ENCODE measurements at regions not wholly inside any gene's neighbourhood (a gene's known extent, or its start where the extent isn't known, plus 50 kb on each side); places are given as distances from the start of the nearest gene placed in this dataset.

GRCh38 chr13:39952249-39953233 is 297.1 kb downstream of the COG6 start:
- no peaks in the 10 kb centered on the region for H3K27me3 ChIP-seq (ENCODE audit: insufficient read depth, low read length)
- no peak overlapping the region for H2AFZ ChIP-seq (ENCODE audit: low read length, unreplicated experiment)
- H3K4me3 ChIP-seq (ENCODE audit: low read depth, low read length): no peak overlapping the region
- H3K36me3 ChIP-seq (ENCODE audit: insufficient read depth, low read length): no peaks in the 10 kb centered on the region
- no peaks in the 10 kb centered on the region for H3K79me2 ChIP-seq (ENCODE audit: control insufficient read depth, insufficient read depth, low read length, unreplicated experiment)
- H3K27ac ChIP-seq (ENCODE audit: low read depth, low read length): no peak overlapping the region
- H3K4me1 ChIP-seq (ENCODE audit: control insufficient read depth, insufficient read depth, low read length, unreplicated experiment): no peaks in the 10 kb centered on the region

GRCh38 chr13:39954476-39954875 is 299.0 kb downstream of the COG6 start:
- H3K36me3 ChIP-seq (ENCODE audit: insufficient read depth, low read length): no peaks in the 10 kb centered on the region
- H3K79me2 ChIP-seq (ENCODE audit: control insufficient read depth, insufficient read depth, low read length, unreplicated experiment): no peaks in the 10 kb centered on the region
- H3K27me3 ChIP-seq (ENCODE audit: insufficient read depth, low read length): no peaks in the 10 kb centered on the region
- no peak overlapping the region for H3K27ac ChIP-seq (ENCODE audit: low read depth, low read length)
- no peak overlapping the region for H3K4me3 ChIP-seq (ENCODE audit: low read depth, low read length)
- no peak overlapping the region for H2AFZ ChIP-seq (ENCODE audit: low read length, unreplicated experiment)
- no peaks in the 10 kb centered on the region for H3K4me1 ChIP-seq (ENCODE audit: control insufficient read depth, insufficient read depth, low read length, unreplicated experiment)

- Histone ChIP-seq H3K4me1 (ENCODE audit: control insufficient read depth, insufficient read depth, low read length, unreplicated experiment) (no peaks in the 10 kb centered on the region), H3K79me2 (ENCODE audit: control insufficient read depth, insufficient read depth, low read length, unreplicated experiment) (no peaks in the 10 kb centered on the region), H3K36me3 (ENCODE audit: insufficient read depth, low read length) (no peaks in the 10 kb centered on the region), H3K27me3 (ENCODE audit: insufficient read depth, low read length) (no peaks in the 10 kb centered on the region), H3K4me3 (ENCODE audit: low read depth, low read length) (no peak overlapping the region), H2AFZ (ENCODE audit: low read length, unreplicated experiment) (no peak overlapping the region), H3K27ac (ENCODE audit: low read depth, low read length) (no peak overlapping the region)
Measured at GRCh38 chr13:39955560-39955959, 300.1 kb downstream of the COG6 start.

- Histone ChIP-seq H3K36me3 (ENCODE audit: insufficient read depth, low read length) (no peaks in the 10 kb centered on the region), H2AFZ (ENCODE audit: low read length, unreplicated experiment) (no peak overlapping the region), H3K27me3 (ENCODE audit: insufficient read depth, low read length) (no peaks in the 10 kb centered on the region), H3K79me2 (ENCODE audit: control insufficient read depth, insufficient read depth, low read length, unreplicated experiment) (no peaks in the 10 kb centered on the region), H3K4me1 (ENCODE audit: control insufficient read depth, insufficient read depth, low read length, unreplicated experiment) (peaks cover 1% of the 10 kb centered on the region), H3K27ac (ENCODE audit: low read depth, low read length) (no peak overlapping the region), H3K4me3 (ENCODE audit: low read depth, low read length) (no peak overlapping the region)
Measured at GRCh38 chr13:39956036-39956435, 300.6 kb downstream of the COG6 start.

GRCh38 chr13:39957868-39958677 is 302.6 kb downstream of the COG6 start:
- Histone ChIP-seq H2AFZ (ENCODE audit: low read length, unreplicated experiment) (peak overlapping the region; percentile 82), H3K36me3 (ENCODE audit: insufficient read depth, low read length) (no peaks in the 10 kb centered on the region), H3K27ac (ENCODE audit: low read depth, low read length) (no peak overlapping the region), H3K4me1 (ENCODE audit: control insufficient read depth, insufficient read depth, low read length, unreplicated experiment) (peaks cover 6% of the 10 kb centered on the region), H3K4me3 (ENCODE audit: low read depth, low read length) (no peak overlapping the region), H3K79me2 (ENCODE audit: control insufficient read depth, insufficient read depth, low read length, unreplicated experiment) (no peaks in the 10 kb centered on the region), H3K27me3 (ENCODE audit: insufficient read depth, low read length) (no peaks in the 10 kb centered on the region)

GRCh38 chr13:39959497-39960144 is 304.2 kb downstream of the COG6 start:
- Histone ChIP-seq H3K79me2 (ENCODE audit: control insufficient read depth, insufficient read depth, low read length, unreplicated experiment) (no peaks in the 10 kb centered on the region), H3K27ac (ENCODE audit: low read depth, low read length) (no peak overlapping the region), H3K27me3 (ENCODE audit: insufficient read depth, low read length) (no peaks in the 10 kb centered on the region), H3K4me1 (ENCODE audit: control insufficient read depth, insufficient read depth, low read length, unreplicated experiment) (peaks cover 7% of the 10 kb centered on the region), H3K36me3 (ENCODE audit: insufficient read depth, low read length) (no peaks in the 10 kb centered on the region), H3K4me3 (ENCODE audit: low read depth, low read length) (no peak overlapping the region), H2AFZ (ENCODE audit: low read length, unreplicated experiment) (no peak overlapping the region)

GRCh38 chr13:39960191-39960590 is 304.7 kb downstream of the COG6 start:
- Histone ChIP-seq H3K4me3 (ENCODE audit: low read depth, low read length) (no peak overlapping the region), H3K79me2 (ENCODE audit: control insufficient read depth, insufficient read depth, low read length, unreplicated experiment) (no peaks in the 10 kb centered on the region), H3K36me3 (ENCODE audit: insufficient read depth, low read length) (no peaks in the 10 kb centered on the region), H3K27ac (ENCODE audit: low read depth, low read length) (no peak overlapping the region), H2AFZ (ENCODE audit: low read length, unreplicated experiment) (no peak overlapping the region), H3K27me3 (ENCODE audit: insufficient read depth, low read length) (no peaks in the 10 kb centered on the region), H3K4me1 (ENCODE audit: control insufficient read depth, insufficient read depth, low read length, unreplicated experiment) (peaks cover 7% of the 10 kb centered on the region)

- H3K4me3 ChIP-seq (ENCODE audit: low read depth, low read length): no peak overlapping the region
- no peak overlapping the region for H2AFZ ChIP-seq (ENCODE audit: low read length, unreplicated experiment)
- H3K27ac ChIP-seq (ENCODE audit: low read depth, low read length): no peak overlapping the region
- peaks cover 7% of the 10 kb centered on the region for H3K4me1 ChIP-seq (ENCODE audit: control insufficient read depth, insufficient read depth, low read length, unreplicated experiment)
- no peaks in the 10 kb centered on the region for H3K36me3 ChIP-seq (ENCODE audit: insufficient read depth, low read length)
- H3K79me2 ChIP-seq (ENCODE audit: control insufficient read depth, insufficient read depth, low read length, unreplicated experiment): no peaks in the 10 kb centered on the region
- H3K27me3 ChIP-seq (ENCODE audit: insufficient read depth, low read length): no peaks in the 10 kb centered on the region
Measured at GRCh38 chr13:39961036-39961435, 305.6 kb downstream of the COG6 start.

GRCh38 chr13:39963612-39964011 is 308.1 kb downstream of the COG6 start:
- no peak overlapping the region for H3K4me3 ChIP-seq (ENCODE audit: low read depth, low read length)

GRCh38 chr13:39965309-39965708 is 309.8 kb downstream of the COG6 start:
- Histone ChIP-seq H2AFZ (ENCODE audit: low read length, unreplicated experiment) (no peak overlapping the region), H3K79me2 (ENCODE audit: control insufficient read depth, insufficient read depth, low read length, unreplicated experiment) (no peaks in the 10 kb centered on the region), H3K36me3 (ENCODE audit: insufficient read depth, low read length) (no peaks in the 10 kb centered on the region), H3K4me3 (ENCODE audit: low read depth, low read length) (no peak overlapping the region), H3K4me1 (ENCODE audit: control insufficient read depth, insufficient read depth, low read length, unreplicated experiment) (peaks cover 7% of the 10 kb centered on the region), H3K27me3 (ENCODE audit: insufficient read depth, low read length) (no peaks in the 10 kb centered on the region), H3K27ac (ENCODE audit: low read depth, low read length) (no peak overlapping the region)

More at GRCh38 chr13:39963612-39964011, 308.1 kb downstream of the COG6 start:
- Histone ChIP-seq H3K79me2 (ENCODE audit: control insufficient read depth, insufficient read depth, low read length, unreplicated experiment) (no peaks in the 10 kb centered on the region), H3K4me1 (ENCODE audit: control insufficient read depth, insufficient read depth, low read length, unreplicated experiment) (peaks cover 7% of the 10 kb centered on the region), H3K27ac (ENCODE audit: low read depth, low read length) (no peak overlapping the region), H3K27me3 (ENCODE audit: insufficient read depth, low read length) (no peaks in the 10 kb centered on the region), H3K36me3 (ENCODE audit: insufficient read depth, low read length) (no peaks in the 10 kb centered on the region), H2AFZ (ENCODE audit: low read length, unreplicated experiment) (no peak overlapping the region)
